C4-2B (cell line): ENCODE measurements at regions not wholly inside any gene's neighbourhood (a gene's known extent, or its start where the extent isn't known, plus 50 kb on each side); places are given as distances from the start of the nearest gene placed in this dataset.

ENCODE experiments used
- H3K27ac ChIP-seq: fragments of 450-650 bp; 2 replicates; pipeline ENCODE4 v1.5.1; 2017
- CTCF ChIP-seq: fragments of 450-650 bp; conservative IDR thresholded peaks from 2 replicates; pipeline ENCODE4 v1.5.1; 2017; ENCODE audit warnings: mild to moderate bottlenecking
- ZFX ChIP-seq: fragments of 450-650 bp; IDR thresholded peaks from 2 replicates; pipeline ENCODE4 v1.6.1; 2017

- no peak overlapping the region for H3K27ac ChIP-seq
- no peak for TF ChIP-seq ZFX
- TF ChIP-seq CTCF: no peak
Observed at GRCh38 chr5:35468811-35469210, 148.9 kb upstream of the SPEF2 start.

DNA sequence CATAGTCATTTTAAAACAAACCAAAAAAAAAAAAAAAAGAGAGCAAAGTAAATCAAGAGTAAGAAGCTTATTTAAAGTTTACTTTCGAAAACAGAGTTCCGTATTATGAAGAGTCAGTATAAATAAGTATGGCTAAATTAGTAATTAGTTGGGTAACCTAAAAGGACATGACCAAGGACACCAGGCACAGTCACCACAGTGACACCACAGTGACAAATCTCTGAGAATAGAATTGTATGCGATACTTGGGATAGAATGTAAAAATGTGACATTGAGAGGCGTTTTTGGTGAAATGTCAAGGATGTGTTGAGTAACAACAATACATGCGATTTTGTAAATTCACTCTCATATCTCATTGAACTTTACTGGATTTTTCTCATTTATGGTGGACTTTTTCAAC, 150.9 kb upstream of the SPEF2 start:
- TF ChIP-seq ZFX (no peak), CTCF (no peak)
- no peak overlapping the region for H3K27ac ChIP-seq

GRCh38 chr5:35464757-35465156, 152.9 kb upstream of the SPEF2 start:
- TF ChIP-seq CTCF: no peak
- no peak for TF ChIP-seq ZFX
- H3K27ac ChIP-seq: no peak overlapping the region

- TF ChIP-seq CTCF: no peak
- H3K27ac ChIP-seq: no peak overlapping the region
Observed at GRCh38 chr5:35461530-35461929, 156.1 kb upstream of the SPEF2 start.

- no peak overlapping the region for H3K27ac ChIP-seq
- no peak for TF ChIP-seq CTCF
- no peak for TF ChIP-seq ZFX
Observed at GRCh38 chr5:35458824-35459207, 158.8 kb upstream of the SPEF2 start.

- H3K27ac ChIP-seq: no peak overlapping the region
- TF ChIP-seq CTCF: no peak
- no peak for TF ChIP-seq ZFX
Observed at GRCh38 chr5:35457912-35458823, 159.5 kb upstream of the SPEF2 start.

DNA sequence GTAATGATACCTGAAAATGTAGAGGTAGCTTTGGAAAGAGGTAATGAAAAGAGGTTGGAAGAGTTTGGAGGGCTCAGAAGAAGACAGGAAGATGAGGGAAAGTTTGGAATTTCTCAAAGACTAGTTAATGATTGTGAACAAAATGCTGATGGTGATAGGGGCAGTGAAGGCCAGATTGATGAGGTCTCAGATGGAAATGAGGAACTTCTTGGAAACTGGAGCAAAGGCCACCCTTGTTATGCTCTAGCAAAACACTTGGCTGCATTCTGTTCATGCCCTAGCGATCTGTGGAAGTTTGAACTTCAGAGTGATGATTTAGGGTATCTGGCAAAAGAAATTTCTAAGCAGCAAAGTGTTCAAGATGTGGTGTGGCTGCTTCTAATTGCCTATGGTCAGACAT, 161.2 kb upstream of the SPEF2 start:
- no peak overlapping the region for H3K27ac ChIP-seq
- TF ChIP-seq CTCF (no peak), ZFX (no peak)
